Dendritic cell treated with granulocyte-macrophage colony-stimulating factor and Interleukin-4, amounts not matched to agents 40 ng/mL and 50 ng/mL, for 4 days (primary cell): ENCODE measurements at regions not wholly inside any gene's neighbourhood (a gene's known extent, or its start where the extent isn't known, plus 50 kb on each side); places are given as distances from the start of the nearest gene placed in this dataset.
"Not testable (repeated sequence)": the region's sequence is repeated elsewhere in the genome, so short reads cannot be mapped to it uniquely, and the experiment has no call there.

Source experiments
- H3K27ac Mint-ChIP-seq: one replicate; pipeline ENCODE4 v1.8.0; 2022; ENCODE audit warnings: mild to moderate bottlenecking, mixed read lengths
- H3K27me3 Mint-ChIP-seq: one replicate; pipeline ENCODE4 v1.8.0; 2022; ENCODE audit warnings: mild to moderate bottlenecking, mixed read lengths
- H3K36me3 Mint-ChIP-seq: one replicate; pipeline ENCODE4 v1.8.0; 2022; ENCODE audit warnings: low read depth, mixed read lengths
- H3K4me1 Mint-ChIP-seq: one replicate; pipeline ENCODE4 v1.8.0; 2022; ENCODE audit warnings: low read depth, mixed read lengths
- H3K4me3 Mint-ChIP-seq: one replicate; pipeline ENCODE4 v1.8.0; 2022; ENCODE audit warnings: mild to moderate bottlenecking, moderate library complexity, mixed read lengths
- H3K9me3 Mint-ChIP-seq: one replicate; pipeline ENCODE4 v1.8.0; 2022; ENCODE audit warnings: mixed read lengths
- intact Hi-C: fragments of 100-400 bp; cut with micrococcal nuclease; formaldehyde crosslinking; loops from one replicate; pipeline ENCODE4 v1.15.0; 2022

GRCh38 chr4:184281231-184282139, 63.8 kb upstream of the ENPP6 start:
- H3K9me3 Mint-ChIP-seq: peaks cover 15% of the 10 kb centered on the region
- no peaks in the 10 kb centered on the region for H3K27me3 Mint-ChIP-seq
- no peak overlapping the region for H3K4me3 Mint-ChIP-seq
- peaks cover 4% of the 10 kb centered on the region for H3K36me3 Mint-ChIP-seq
- H3K27ac Mint-ChIP-seq: peak overlapping the region; percentile 58
- intact Hi-C loops: no loop called here
- H3K4me1 Mint-ChIP-seq: peaks cover 43% of the 10 kb centered on the region

DNA sequence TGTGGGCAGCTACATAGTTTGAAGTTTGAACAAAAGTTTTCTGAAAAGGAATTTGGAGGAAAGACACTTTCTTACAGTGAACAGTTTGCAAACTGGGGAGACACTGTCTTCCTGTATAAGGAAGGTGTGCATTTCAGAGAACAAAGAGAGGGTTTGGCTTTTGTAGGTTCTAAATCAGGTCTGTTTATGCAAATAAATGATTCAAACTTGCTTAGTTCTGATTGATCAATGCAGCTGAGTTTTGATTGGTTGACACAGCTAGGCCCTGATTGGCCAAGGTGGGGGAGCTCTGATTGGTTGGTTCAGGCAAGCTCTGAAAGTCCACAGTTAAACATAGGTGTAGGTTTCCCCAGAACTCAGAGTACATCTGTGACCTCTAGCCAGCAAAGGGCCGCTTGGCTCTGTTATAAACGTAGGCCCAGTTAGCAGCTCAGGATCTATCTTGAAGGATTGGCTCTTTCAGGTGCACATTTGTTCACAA, 63.0 kb upstream of the ENPP6 start:
- Mint-ChIP-seq H3K27me3 (no peaks in the 10 kb centered on the region), H3K36me3 (peaks cover 7% of the 10 kb centered on the region), H3K4me3 (no peak overlapping the region), H3K9me3 (peaks cover 20% of the 10 kb centered on the region), H3K4me1 (peaks cover 43% of the 10 kb centered on the region), H3K27ac (peak overlapping the region; percentile 58)
- intact Hi-C loops: no loop called here

GRCh38 chr4:184280137-184280536, 62.5 kb upstream of the ENPP6 start:
- no peak overlapping the region for H3K4me3 Mint-ChIP-seq
- H3K4me1 Mint-ChIP-seq: peaks cover 43% of the 10 kb centered on the region
- intact Hi-C loops: no loop called here
- no peaks in the 10 kb centered on the region for H3K27me3 Mint-ChIP-seq
- peak overlapping the region; percentile 58 for H3K27ac Mint-ChIP-seq
- peaks cover 7% of the 10 kb centered on the region for H3K36me3 Mint-ChIP-seq
- H3K9me3 Mint-ChIP-seq: peaks cover 20% of the 10 kb centered on the region

- peaks cover 20% of the 10 kb centered on the region for H3K9me3 Mint-ChIP-seq
- H3K4me1 Mint-ChIP-seq: peaks cover 43% of the 10 kb centered on the region
- intact Hi-C loops: no loop called here
Observed at GRCh38 chr4:184279496-184280061, 61.9 kb upstream of the ENPP6 start.

DNA sequence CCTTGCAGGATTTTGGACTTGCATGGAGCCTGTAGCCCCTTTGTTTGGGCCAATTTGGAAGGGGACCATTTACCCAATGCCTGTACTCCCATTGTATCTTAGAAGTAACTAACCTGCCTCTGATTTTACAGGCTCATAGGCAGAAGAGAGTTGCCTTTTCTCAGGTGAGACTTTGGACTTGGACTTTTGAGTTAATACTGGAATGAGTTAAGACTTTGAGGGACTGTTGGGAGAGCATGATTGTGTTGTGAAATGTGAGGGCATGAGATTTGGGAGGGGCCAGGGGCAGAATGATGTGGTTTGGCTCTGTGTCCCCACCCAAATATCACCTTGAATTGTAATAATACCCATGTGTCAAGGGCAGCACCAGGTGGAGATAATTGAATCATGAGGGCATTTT, 60.1 kb upstream of the ENPP6 start:
- H3K4me1 Mint-ChIP-seq: peaks cover 33% of the 10 kb centered on the region
- H3K36me3 Mint-ChIP-seq, H3K27me3 Mint-ChIP-seq, intact Hi-C loops, H3K4me3 Mint-ChIP-seq, H3K27ac Mint-ChIP-seq: not testable (repeated sequence)
- peaks cover 20% of the 10 kb centered on the region for H3K9me3 Mint-ChIP-seq

More at GRCh38 chr4:184279496-184280061, 61.9 kb upstream of the ENPP6 start:
- Mint-ChIP-seq H3K27me3 (no peaks in the 10 kb centered on the region), H3K4me3 (no peak overlapping the region), H3K27ac (peak overlapping the region; percentile 58), H3K36me3 (peaks cover 7% of the 10 kb centered on the region)

GRCh38 chr4:184277010-184277409, 59.3 kb upstream of the ENPP6 start:
- H3K4me3 Mint-ChIP-seq, H3K27me3 Mint-ChIP-seq, H3K27ac Mint-ChIP-seq, intact Hi-C loops, H3K36me3 Mint-ChIP-seq: not testable (repeated sequence)
- H3K4me1 Mint-ChIP-seq: peaks cover 26% of the 10 kb centered on the region
- H3K9me3 Mint-ChIP-seq: peaks cover 20% of the 10 kb centered on the region

- intact Hi-C loops, H3K27ac Mint-ChIP-seq, H3K27me3 Mint-ChIP-seq, H3K4me3 Mint-ChIP-seq, H3K36me3 Mint-ChIP-seq: not testable (repeated sequence)
- H3K4me1 Mint-ChIP-seq: peaks cover 19% of the 10 kb centered on the region
- peaks cover 20% of the 10 kb centered on the region for H3K9me3 Mint-ChIP-seq
Observed at GRCh38 chr4:184276346-184276745, 58.7 kb upstream of the ENPP6 start.

DNA sequence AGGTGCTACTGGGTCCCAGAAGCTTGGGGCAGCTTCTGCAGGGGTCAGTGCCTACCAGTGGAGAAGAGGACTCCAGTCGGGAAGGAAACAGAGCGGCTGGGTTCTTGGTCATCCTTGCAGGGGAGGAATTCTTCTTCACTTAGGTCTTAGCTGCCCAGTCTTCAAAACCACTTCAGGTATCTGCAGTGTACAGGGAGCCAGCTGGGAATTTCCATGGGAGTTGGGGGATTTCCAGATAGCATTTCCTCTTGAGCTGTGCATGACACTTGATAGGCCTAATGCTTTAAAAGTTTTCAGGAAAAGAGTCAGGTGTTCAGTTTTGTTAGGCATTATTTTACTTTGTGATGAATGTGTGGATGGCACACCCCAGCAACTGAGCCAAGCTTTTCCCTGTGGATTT, 58.1 kb upstream of the ENPP6 start:
- Mint-ChIP-seq H3K4me3 (no peak overlapping the region), H3K27me3 (no peaks in the 10 kb centered on the region), H3K27ac (no peak overlapping the region), H3K9me3 (peaks cover 20% of the 10 kb centered on the region), H3K36me3 (peaks cover 7% of the 10 kb centered on the region), H3K4me1 (peaks cover 13% of the 10 kb centered on the region)
- intact Hi-C loops: no loop called here

DNA sequence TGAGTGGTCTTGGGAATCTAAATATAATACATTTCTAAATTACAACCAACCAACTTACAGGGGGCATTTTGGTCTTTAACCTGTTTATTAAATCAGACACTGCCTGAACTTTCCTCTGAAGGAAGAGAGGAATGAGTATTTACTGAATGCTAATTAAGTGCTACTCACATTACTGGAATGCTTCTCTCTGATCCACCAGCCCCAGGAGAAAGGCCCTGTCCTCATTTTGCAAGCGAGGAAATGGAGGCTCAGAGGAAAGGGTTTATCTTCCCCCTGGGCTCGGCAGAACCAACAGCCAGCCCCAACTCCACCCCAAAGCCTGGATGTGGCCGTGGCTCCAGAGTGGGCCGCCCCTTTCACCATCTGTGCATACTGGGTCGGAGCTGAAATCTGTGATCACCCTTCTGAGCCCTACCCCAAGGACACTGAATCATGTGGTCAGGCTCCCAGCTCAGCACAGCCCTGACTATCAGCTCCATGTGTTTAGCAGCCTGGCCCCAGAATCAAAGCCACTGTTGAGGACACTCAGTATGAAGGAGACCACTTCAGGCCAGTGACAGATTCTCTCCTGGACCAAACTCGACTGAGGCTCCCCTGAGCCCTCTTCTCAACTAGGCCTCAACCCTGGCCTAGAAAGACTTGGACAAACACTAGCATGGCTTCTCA, 56.7 kb upstream of the ENPP6 start:
- peaks cover 10% of the 10 kb centered on the region for H3K4me1 Mint-ChIP-seq
- intact Hi-C loops: no loop called here
- no peak overlapping the region for H3K4me3 Mint-ChIP-seq
- no peaks in the 10 kb centered on the region for H3K27me3 Mint-ChIP-seq
- H3K9me3 Mint-ChIP-seq: peaks cover 20% of the 10 kb centered on the region
- peak overlapping the region; percentile 6 for H3K27ac Mint-ChIP-seq
- H3K36me3 Mint-ChIP-seq: peaks cover 7% of the 10 kb centered on the region

GRCh38 chr4:184273166-184274147, 55.8 kb upstream of the ENPP6 start:
- no peaks in the 10 kb centered on the region for H3K27me3 Mint-ChIP-seq
- intact Hi-C loops: no loop called here
- H3K9me3 Mint-ChIP-seq: peaks cover 20% of the 10 kb centered on the region
- H3K36me3 Mint-ChIP-seq: peaks cover 7% of the 10 kb centered on the region
- no peak overlapping the region for H3K4me3 Mint-ChIP-seq
- H3K4me1 Mint-ChIP-seq: peaks cover 15% of the 10 kb centered on the region
- no peak overlapping the region for H3K27ac Mint-ChIP-seq

GRCh38 chr4:184270808-184271413, 53.2 kb upstream of the ENPP6 start:
- intact Hi-C loops: no loop called here
- Mint-ChIP-seq H3K36me3 (no peaks in the 10 kb centered on the region), H3K4me1 (peaks cover 35% of the 10 kb centered on the region), H3K4me3 (no peak overlapping the region), H3K27me3 (no peaks in the 10 kb centered on the region), H3K27ac (no peak overlapping the region), H3K9me3 (no peaks in the 10 kb centered on the region)

DNA sequence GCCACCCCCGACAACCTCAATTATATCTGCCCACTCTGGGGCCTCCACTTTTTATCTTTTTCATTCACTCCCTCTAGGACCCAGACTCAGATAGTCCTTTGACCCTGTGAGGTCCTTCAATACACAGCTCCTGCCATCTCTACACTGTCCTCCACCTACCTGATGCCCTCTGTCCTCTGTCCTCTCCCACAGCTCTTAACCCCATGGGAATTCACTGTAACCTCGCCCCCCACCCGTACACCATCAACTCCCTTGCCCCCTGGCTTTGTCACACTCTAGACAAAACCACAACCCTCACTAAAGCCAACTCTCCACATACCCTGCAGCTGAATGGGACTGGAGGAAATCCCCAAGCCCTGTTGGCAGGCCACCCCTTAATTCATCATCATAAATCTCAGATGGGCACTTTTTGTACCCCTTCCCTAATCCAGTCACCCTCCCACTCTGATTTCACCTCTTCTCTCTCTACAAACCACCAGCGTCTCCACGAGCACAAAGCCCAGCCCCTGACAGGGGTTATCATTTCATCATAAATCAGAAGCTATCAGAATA, 52.3 kb upstream of the ENPP6 start:
- no peaks in the 10 kb centered on the region for H3K9me3 Mint-ChIP-seq
- H3K27me3 Mint-ChIP-seq: no peaks in the 10 kb centered on the region
- no peak overlapping the region for H3K4me3 Mint-ChIP-seq
- no peaks in the 10 kb centered on the region for H3K36me3 Mint-ChIP-seq
- peak overlapping the region; percentile 43 for H3K27ac Mint-ChIP-seq
- peaks cover 45% of the 10 kb centered on the region for H3K4me1 Mint-ChIP-seq
- intact Hi-C loops: loop anchor here (2.0 to 10.0 kb wide), 4 partner anchors 75 to 465 kb away; partner anchors contain the start of genes CASP3, CENPU and PRIMPOL
